Nephron (organoid): ENCODE measurements at regions not wholly inside any gene's neighbourhood (a gene's known extent, or its start where the extent isn't known, plus 50 kb on each side); places are given as distances from the start of the nearest gene placed in this dataset.
A peak's percentile ranks its signal among the peaks of the same experiment; 100 is the strongest.

Experiments
- H3K27ac Mint-ChIP-seq, 3 experiments: 2 replicates each; pipeline ENCODE4 v1.8.0; 2020; ENCODE audit warnings: mixed read lengths in 3 of 3, mild to moderate bottlenecking in 2 of 3, moderate library complexity in 1 of 3
- H3K27me3 Mint-ChIP-seq: 2 replicates; pipeline ENCODE4 v1.8.0; 2021; ENCODE audit warnings: low read depth, mild to moderate bottlenecking, moderate library complexity, mixed read lengths
- H3K36me3 Mint-ChIP-seq: 2 replicates; pipeline ENCODE4 v1.8.0; 2020; ENCODE audit warnings: low read depth, mixed read lengths
- H3K4me1 Mint-ChIP-seq: 2 replicates; pipeline ENCODE4 v1.8.0; 2020; ENCODE audit warnings: mixed read lengths
- H3K4me3 Mint-ChIP-seq, 3 experiments: 2 replicates each; pipeline ENCODE4 v1.8.0; 2020; ENCODE audit warnings: mild to moderate bottlenecking in 3 of 3, mixed read lengths in 3 of 3, moderate library complexity in 2 of 3
- H3K9me3 Mint-ChIP-seq: 2 replicates; pipeline ENCODE4 v1.8.0; 2020; ENCODE audit warnings: mixed read lengths
- CTCF ChIP-seq, 3 experiments: fragments of 200-600 bp; sonication (generic); IDR thresholded peaks; one replicate each; pipeline ENCODE4 v1.5.0; 2021; ENCODE audit warnings: antibody characterized with exemption in 3 of 3; ENCODE audit not compliant: unreplicated experiment in 3 of 3

- Mint-ChIP-seq H3K27me3 (no peaks in the 10 kb centered on the region), H3K9me3 (peaks cover 51% of the 10 kb centered on the region), H3K4me1 (no peaks in the 10 kb centered on the region), H3K27ac (no peak overlapping the region), H3K4me3 (no peak overlapping the region), H3K36me3 (peaks cover 5% of the 10 kb centered on the region)
- no peak for TF ChIP-seq CTCF (IDR thresholded peaks at IDR 0.05; ENCODE audit: unreplicated experiment in 3 of 3)
Measured at GRCh38 chr7:153457746-153458145, 594.5 kb upstream of the DPP6 start.

GRCh38 chr7:153470004-153470671, 582.1 kb upstream of the DPP6 start:
- Mint-ChIP-seq H3K27ac (no peak overlapping the region), H3K27me3 (no peaks in the 10 kb centered on the region), H3K4me3 (no peak overlapping the region), H3K9me3 (peaks cover 59% of the 10 kb centered on the region), H3K36me3 (no peaks in the 10 kb centered on the region), H3K4me1 (peaks cover 5% of the 10 kb centered on the region)
- no peak for TF ChIP-seq CTCF (IDR thresholded peaks at IDR 0.05; ENCODE audit: unreplicated experiment in 3 of 3)

GRCh38 chr7:153472516-153472915, 579.7 kb upstream of the DPP6 start:
- Mint-ChIP-seq H3K27ac (no peak overlapping the region), H3K36me3 (no peaks in the 10 kb centered on the region), H3K4me3 (no peak overlapping the region), H3K9me3 (peaks cover 46% of the 10 kb centered on the region), H3K27me3 (no peaks in the 10 kb centered on the region), H3K4me1 (peaks cover 5% of the 10 kb centered on the region)
- TF ChIP-seq CTCF (IDR thresholded peaks at IDR 0.05; ENCODE audit: unreplicated experiment in 3 of 3), result no peak

GRCh38 chr7:153473185-153473584, 579.0 kb upstream of the DPP6 start:
- no peaks in the 10 kb centered on the region for H3K36me3 Mint-ChIP-seq
- TF ChIP-seq CTCF (IDR thresholded peaks at IDR 0.05; ENCODE audit: unreplicated experiment in 3 of 3), result no peak
- H3K4me1 Mint-ChIP-seq, result peaks cover 5% of the 10 kb centered on the region
- peaks cover 44% of the 10 kb centered on the region for H3K9me3 Mint-ChIP-seq
- no peaks in the 10 kb centered on the region for H3K27me3 Mint-ChIP-seq
- no peak overlapping the region for H3K4me3 Mint-ChIP-seq
- H3K27ac Mint-ChIP-seq, result peak overlapping the region in 1 of 3 experiments; percentile 12

- Mint-ChIP-seq H3K4me1 (peaks cover 5% of the 10 kb centered on the region), H3K9me3 (peaks cover 37% of the 10 kb centered on the region), H3K27me3 (no peaks in the 10 kb centered on the region), H3K4me3 (no peak overlapping the region), H3K27ac (no peak overlapping the region), H3K36me3 (no peaks in the 10 kb centered on the region)
- no peak for TF ChIP-seq CTCF (IDR thresholded peaks at IDR 0.05; ENCODE audit: unreplicated experiment in 3 of 3)
Measured at GRCh38 chr7:153475239-153475638, 577.0 kb upstream of the DPP6 start.

- Mint-ChIP-seq H3K27me3 (no peaks in the 10 kb centered on the region), H3K27ac (no peak overlapping the region), H3K9me3 (peaks cover 32% of the 10 kb centered on the region), H3K4me3 (no peak overlapping the region), H3K36me3 (no peaks in the 10 kb centered on the region), H3K4me1 (peaks cover 5% of the 10 kb centered on the region)
- no peak for TF ChIP-seq CTCF (IDR thresholded peaks at IDR 0.05; ENCODE audit: unreplicated experiment in 3 of 3)
Measured at GRCh38 chr7:153476166-153476565, 576.0 kb upstream of the DPP6 start.
